KMS-11 (cell line): ENCODE measurements at regions not wholly inside any gene's neighbourhood (a gene's known extent, or its start where the extent isn't known, plus 50 kb on each side); places are given as distances from the start of the nearest gene placed in this dataset.

Experiments
- H2AFZ ChIP-seq: fragments of 200-600 bp; sonication (generic); 2 replicates; pipeline ENCODE4 v1.6.1; 2016; ENCODE audit warnings: antibody characterized with exemption, mixed run types, low read depth
- H3K27ac ChIP-seq: fragments of 200-600 bp; sonication (generic); 2 replicates; pipeline ENCODE4 v1.6.1; 2016; ENCODE audit warnings: mild to moderate bottlenecking, mixed run types
- H3K27me3 ChIP-seq: fragments of 200-600 bp; sonication (generic); 2 replicates; pipeline ENCODE4 v1.6.1; 2017; ENCODE audit warnings: mild to moderate bottlenecking, low read depth, mixed run types, moderate library complexity; ENCODE audit not compliant: insufficient read depth
- H3K36me3 ChIP-seq: fragments of 200-600 bp; sonication (generic); 2 replicates; pipeline ENCODE4 v1.6.1; 2017; ENCODE audit warnings: mild to moderate bottlenecking, mixed run types; ENCODE audit not compliant: insufficient read depth
- H3K4me1 ChIP-seq: fragments of 200-600 bp; sonication (generic); 2 replicates; pipeline ENCODE4 v1.6.1; 2016; ENCODE audit warnings: mild to moderate bottlenecking, low read depth, mixed run types; ENCODE audit not compliant: poor library complexity, severe bottlenecking
- H3K4me2 ChIP-seq: fragments of 200-600 bp; sonication (generic); 2 replicates; pipeline ENCODE4 v1.7.0; 2016; ENCODE audit warnings: mild to moderate bottlenecking, mixed run types
- H3K4me3 ChIP-seq: fragments of 200-600 bp; sonication (generic); IDR thresholded peaks from 2 replicates; pipeline ENCODE4 v1.6.1; 2017; ENCODE audit warnings: low read depth, low read length, mixed read lengths; ENCODE audit not compliant: insufficient read depth
- H3K79me2 ChIP-seq: fragments of 200-600 bp; sonication (generic); 2 replicates; pipeline ENCODE4 v1.6.1; 2016; ENCODE audit warnings: low read depth, mixed run types; ENCODE audit not compliant: insufficient read depth
- H3K9ac ChIP-seq: fragments of 200-600 bp; sonication (generic); 2 replicates; pipeline ENCODE4 v1.6.1; 2016; ENCODE audit warnings: mild to moderate bottlenecking, mixed run types
- H4K20me1 ChIP-seq: fragments of 200-600 bp; sonication (generic); 2 replicates; pipeline ENCODE4 v1.6.1; 2016; ENCODE audit warnings: mild to moderate bottlenecking, mixed run types; ENCODE audit not compliant: insufficient read depth
- CTCF ChIP-seq: fragments of 200-600 bp; sonication (generic); conservative IDR thresholded peaks from 2 replicates; pipeline ENCODE4 v1.6.1; 2017; ENCODE audit warnings: low read depth, mild to moderate bottlenecking, antibody characterized with exemption, low read length, moderate library complexity, mixed read lengths

GRCh38 chr4:171016145-171016544, 797.1 kb upstream of the GALNTL6 start:
- TF ChIP-seq CTCF: no peak
- Histone ChIP-seq H2AFZ (no peak overlapping the region), H3K4me3 (no peak overlapping the region), H4K20me1 (no peaks in the 10 kb centered on the region), H3K36me3 (no peaks in the 10 kb centered on the region), H3K4me2 (no peak overlapping the region), H3K4me1 (no peaks in the 10 kb centered on the region), H3K9ac (no peak overlapping the region), H3K27ac (no peak overlapping the region), H3K27me3 (no peaks in the 10 kb centered on the region), H3K79me2 (no peaks in the 10 kb centered on the region)

- Histone ChIP-seq H3K27me3 (no peaks in the 10 kb centered on the region), H3K4me3 (no peak overlapping the region), H4K20me1 (no peaks in the 10 kb centered on the region), H3K36me3 (no peaks in the 10 kb centered on the region), H3K79me2 (no peaks in the 10 kb centered on the region), H3K9ac (no peak overlapping the region), H3K27ac (no peak overlapping the region), H3K4me2 (no peak overlapping the region), H3K4me1 (no peaks in the 10 kb centered on the region), H2AFZ (no peak overlapping the region)
- TF ChIP-seq CTCF: no peak
Observed at GRCh38 chr4:171015441-171015840, 797.8 kb upstream of the GALNTL6 start.

GRCh38 chr4:171007618-171008390, 805.4 kb upstream of the GALNTL6 start:
- H3K36me3 ChIP-seq: no peaks in the 10 kb centered on the region
- no peak overlapping the region for H3K9ac ChIP-seq
- no peak for TF ChIP-seq CTCF
- no peak overlapping the region for H3K4me2 ChIP-seq
- no peak overlapping the region for H3K27ac ChIP-seq
- H3K4me1 ChIP-seq: no peaks in the 10 kb centered on the region
- H3K4me3 ChIP-seq: no peak overlapping the region
- H2AFZ ChIP-seq: no peak overlapping the region
- no peaks in the 10 kb centered on the region for H3K27me3 ChIP-seq
- H4K20me1 ChIP-seq: no peaks in the 10 kb centered on the region
- H3K79me2 ChIP-seq: no peaks in the 10 kb centered on the region

GRCh38 chr4:171002246-171002645, 811.0 kb upstream of the GALNTL6 start:
- H3K4me2 ChIP-seq: no peak overlapping the region
- H3K36me3 ChIP-seq: no peaks in the 10 kb centered on the region
- TF ChIP-seq CTCF: no peak

More at GRCh38 chr4:171002246-171002645, 811.0 kb upstream of the GALNTL6 start:
- no peak overlapping the region for H3K27ac ChIP-seq
- no peak overlapping the region for H3K4me3 ChIP-seq
- H4K20me1 ChIP-seq: no peaks in the 10 kb centered on the region
- H3K79me2 ChIP-seq: no peaks in the 10 kb centered on the region
- no peaks in the 10 kb centered on the region for H3K4me1 ChIP-seq
- no peak overlapping the region; the same call in 1 of the 2 replicates for H3K9ac ChIP-seq
- H3K27me3 ChIP-seq: no peaks in the 10 kb centered on the region
- no peak overlapping the region for H2AFZ ChIP-seq
